ENCODE measurements at regions not wholly inside any gene's neighbourhood (a gene's known extent, or its start where the extent isn't known, plus 50 kb on each side); places are given as distances from the start of the nearest gene placed in this dataset.

- DNase-seq (ENCODE audit: low read depth, low spot score): no peak
- ChIA-PET POLR2A (interaction anchor here (0.7 kb wide), 1 partner anchor 15 kb away, joined by 4 read pairs; no protein-coding TSS in a partner anchor), SMC1A (ENCODE audit: uncharacterized antibody, unreplicated experiment) (interaction anchor here (1.0 to 1.8 kb wide), 3 partner anchors 15 to 150 kb away, joined by 4 to 12 read pairs (median 5); no protein-coding TSS in a partner anchor), CTCF (interaction anchor here (1.4 to 1.7 kb wide), 2 partner anchors 12 to 13 kb away, joined by 3 to 5 read pairs; no protein-coding TSS in a partner anchor), RAD21 (ENCODE audit: unreplicated experiment) (no interaction called here)
- Histone ChIP-seq H3K4me1 (ENCODE audit: control insufficient read depth, insufficient read depth, low read length) (no peaks in the 10 kb centered on the region), H3K4me2 (ENCODE audit: control insufficient read depth, insufficient read depth) (no peak overlapping the region), H4K20me1 (ENCODE audit: control insufficient read depth, insufficient read depth) (no peaks in the 10 kb centered on the region), H3K36me3 (ENCODE audit: control insufficient read depth in 2 of 2, insufficient read depth in 2 of 2, low read length in 1 of 2) (no peaks in the 10 kb centered on the region), H3K9ac (ENCODE audit: control insufficient read depth, insufficient read depth, low read length) (no peak overlapping the region), H3K27me3 (replicated peaks in 1 of 2; ENCODE audit: control insufficient read depth in 2 of 2, insufficient read depth in 2 of 2, low read length in 1 of 2) (no peaks in the 10 kb centered on the region), H3K79me2 (ENCODE audit: control insufficient read depth, insufficient read depth, low read length) (no peaks in the 10 kb centered on the region), H3K27ac (ENCODE audit: control insufficient read depth, insufficient read depth) (no peak overlapping the region), H3K9me3 (replicated peaks; ENCODE audit: control insufficient read depth, insufficient read depth, low read length) (no peaks in the 10 kb centered on the region; the same call in 2 of the 3 replicates), H3K4me3 (no peak overlapping the region), H2AFZ (ENCODE audit: control insufficient read depth, low read depth, low read length) (no peak overlapping the region)
- ATAC-seq: no peak
- no peak for TF ChIP-seq KAT2A (conservative IDR thresholded peaks at IDR 0.05; ENCODE audit: control insufficient read depth, low read depth, low read length)
- TF ChIP-seq NFYB (IDR thresholded peaks at IDR 0.05; ENCODE audit: insufficient read depth, low read depth, low read length): no peak
- TF ChIP-seq RUNX3 (IDR thresholded peaks at IDR 0.05; ENCODE audit: low read length): no peak
- no peak for TF ChIP-seq RBBP5 (conservative IDR thresholded peaks at IDR 0.05)
- no peak for TF ChIP-seq POLR2AphosphoS5 (IDR thresholded peaks at IDR 0.05; ENCODE audit: low read length)
- TF ChIP-seq POLR2A (IDR thresholded peaks at IDR 0.05; ENCODE audit: low read depth, low read length): no peak
- TF ChIP-seq, protein P1, sequence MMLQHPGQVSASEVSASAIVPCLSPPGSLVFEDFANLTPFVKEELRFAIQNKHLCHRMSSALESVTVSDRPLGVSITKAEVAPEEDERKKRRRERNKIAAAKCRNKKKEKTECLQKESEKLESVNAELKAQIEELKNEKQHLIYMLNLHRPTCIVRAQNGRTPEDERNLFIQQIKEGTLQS (IDR thresholded peaks at IDR 0.05; ENCODE audit: borderline replicate concordance, extremely low read depth, low read depth, low read length): no peak
- no peak for TF ChIP-seq RAD21 (IDR thresholded peaks at IDR 0.05; ENCODE audit: insufficient read depth, low read depth, low read length)
- no peak for TF ChIP-seq RCOR1 (conservative IDR thresholded peaks at IDR 0.05; ENCODE audit: low read depth, low read length)
- TF ChIP-seq STAT3 (IDR thresholded peaks at IDR 0.05; ENCODE audit: low read depth, low read length): no peak
- TF ChIP-seq HDAC6 (IDR thresholded peaks at IDR 0.05; ENCODE audit: unreplicated experiment): no peak
- no peak for TF ChIP-seq BMI1 (IDR thresholded peaks at IDR 0.05; ENCODE audit: borderline replicate concordance)
- no peak for TF ChIP-seq NFYA (IDR thresholded peaks at IDR 0.05; ENCODE audit: borderline replicate concordance, low read depth, low read length)
- TF ChIP-seq CBX5 (IDR thresholded peaks at IDR 0.05; ENCODE audit: low read depth): no peak
- no peak for TF ChIP-seq JUNB (IDR thresholded peaks at IDR 0.05)
- TF ChIP-seq TBL1XR1 (IDR thresholded peaks at IDR 0.05; ENCODE audit: low read depth, low read length): no peak
- no peak for TF ChIP-seq TARDBP (IDR thresholded peaks at IDR 0.05; ENCODE audit: borderline replicate concordance)
- BruUV-seq (replicated peaks): no TSS peak
- intact Hi-C loops (cut with micrococcal nuclease; ENCODE audit: unreplicated experiment) (no loop called here), in situ Hi-C loops (cut with MboI) (no loop called here)
- no peak for FAIRE-seq
Measured at GRCh38 chr13:33694546-33694945, 123.4 kb upstream of the RFC3 start.

Measured in GM12878 (cell line).